ENCODE measurements at regions not wholly inside any gene's neighbourhood (a gene's known extent, or its start where the extent isn't known, plus 50 kb on each side); places are given as distances from the start of the nearest gene placed in this dataset.
"Not testable (repeated sequence)": the region's sequence is repeated elsewhere in the genome, so short reads cannot be mapped to it uniquely, and the experiment has no call there.

DNA sequence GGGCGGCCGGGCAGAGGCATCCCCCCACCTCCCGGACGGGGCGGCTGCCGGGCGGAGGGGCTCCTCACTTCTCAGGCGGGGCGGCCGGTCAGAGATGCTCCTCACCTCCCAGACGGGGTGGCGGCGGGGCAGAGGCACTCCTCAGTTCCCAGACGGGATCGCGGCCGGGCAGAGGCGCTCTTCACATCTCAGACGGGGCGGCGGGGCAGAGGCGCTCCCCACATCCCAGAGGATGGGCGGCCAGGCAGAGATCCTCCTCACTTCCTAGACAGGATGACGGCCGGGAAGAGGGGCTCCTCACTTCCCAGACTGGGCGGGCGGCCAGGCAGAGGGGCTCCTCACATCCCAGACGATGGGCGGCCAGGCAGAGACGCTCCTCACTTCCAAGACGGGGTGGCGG, 463.2 kb downstream of the SQOR start:
- not testable (repeated sequence) for TF ChIP-seq POLR2A, SPI1, TAF1, POLR2AphosphoS5 (IDR thresholded peaks at IDR 0.05; ENCODE audit: low read depth, low read length)
